HCT116 (cell line): ENCODE measurements at regions not wholly inside any gene's neighbourhood (a gene's known extent, or its start where the extent isn't known, plus 50 kb on each side); places are given as distances from the start of the nearest gene placed in this dataset.

Experiments
- CTCF ChIP-seq, 3 experiments: fragments of 200-600 bp in 1 of 3; sonication (generic) in 1 of 3; IDR thresholded peaks in 2 of 3; conservative IDR thresholded peaks in 1 of 3; 2 replicates each; pipeline ENCODE4 v1.5.1; 2012 to 2017; ENCODE audit warnings: low read depth in 2 of 3, low read length in 2 of 3, antibody characterized with exemption in 1 of 3, borderline replicate concordance in 1 of 3, control low read depth in 1 of 3, mild to moderate bottlenecking in 1 of 3, mixed read lengths in 1 of 3, mixed run types in 1 of 3, moderate library complexity in 1 of 3; ENCODE audit not compliant: insufficient read depth in 1 of 3
- EZH2 ChIP-seq: fragments of 200-600 bp; sonication (generic); IDR thresholded peaks from 2 replicates; pipeline ENCODE4 v1.6.1; 2017; ENCODE audit warnings: antibody characterized with exemption, mixed run types
- POLR2A ChIP-seq: IDR thresholded peaks from 2 replicates; pipeline ENCODE4 v1.7.0; 2011; ENCODE audit warnings: borderline replicate concordance; ENCODE audit not compliant: insufficient read depth, insufficient read length; ENCODE audit errors: extremely low read depth
- POLR2AphosphoS5 ChIP-seq: IDR thresholded peaks from 2 replicates; pipeline ENCODE4 v1.6.1; 2011; ENCODE audit warnings: mild to moderate bottlenecking, low read depth, low read length, moderate library complexity
- ZNF274 ChIP-seq: fragments of 200-500 bp; sonication (Bioruptor generic); IDR thresholded peaks from 2 replicates; pipeline ENCODE4 v1.6.1; 2014; ENCODE audit warnings: mild to moderate bottlenecking, low read depth, low read length, inconsistent platforms

- TF ChIP-seq ZNF274 (no peak), CTCF (IDR thresholded peaks at IDR 0.05 in 2 of 3, conservative IDR thresholded peaks at IDR 0.05 in 1 of 3; ENCODE audit: borderline replicate concordance in 1 of 3, insufficient read depth in 1 of 3, low read depth in 2 of 3, low read length in 2 of 3) (peak; percentile 89 to 98 (median 91)), EZH2 (no peak), POLR2A (no peak), POLR2AphosphoS5 (no peak)
Measured at GRCh38 chr9:124126648-124127646, 115.4 kb downstream of the LHX2 start.
